Dermis microvascular lymphatic vessel endothelial cell (primary cell): ENCODE measurements at regions not wholly inside any gene's neighbourhood (a gene's known extent, or its start where the extent isn't known, plus 50 kb on each side); places are given as distances from the start of the nearest gene placed in this dataset.

Experiments
- DNase-seq, 2 donors: peaks; one replicate each; pipeline versions ENCODE4 v3.0.0 to v3.0.0-alpha.2; 2010; ENCODE audit warnings: low read depth in 2 of 2

DNA sequence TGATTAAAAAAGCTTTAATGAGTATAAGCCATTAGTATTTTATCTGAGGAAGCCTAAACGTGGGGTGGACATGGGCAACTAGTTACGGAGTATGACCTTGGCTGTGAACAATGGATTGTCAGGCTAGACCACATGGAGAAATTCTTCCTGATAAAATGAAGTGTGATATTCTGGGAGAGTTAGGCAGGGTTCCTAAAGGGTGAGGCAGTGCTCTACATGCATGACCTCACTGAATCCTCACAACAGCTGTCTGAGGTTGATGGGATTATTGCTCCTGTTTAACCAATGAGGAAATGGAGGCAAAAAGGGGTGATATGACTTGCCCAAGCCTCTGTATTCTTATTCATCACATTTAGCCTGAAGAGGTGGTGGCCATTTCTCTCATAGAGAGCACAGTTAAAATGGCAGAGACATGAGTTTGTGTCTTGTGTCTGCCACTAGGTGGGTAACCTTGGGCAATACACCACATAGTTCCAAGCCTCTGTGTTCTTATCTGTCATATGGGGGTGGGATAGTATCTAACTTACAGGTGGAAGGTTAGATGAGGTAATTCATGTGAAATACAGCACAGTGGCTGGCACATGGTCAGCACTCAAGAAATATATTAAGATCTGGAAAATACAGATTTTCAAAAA lies 96.1 kb upstream of the NR3C1 start:
- no peak for DNase-seq

DNA sequence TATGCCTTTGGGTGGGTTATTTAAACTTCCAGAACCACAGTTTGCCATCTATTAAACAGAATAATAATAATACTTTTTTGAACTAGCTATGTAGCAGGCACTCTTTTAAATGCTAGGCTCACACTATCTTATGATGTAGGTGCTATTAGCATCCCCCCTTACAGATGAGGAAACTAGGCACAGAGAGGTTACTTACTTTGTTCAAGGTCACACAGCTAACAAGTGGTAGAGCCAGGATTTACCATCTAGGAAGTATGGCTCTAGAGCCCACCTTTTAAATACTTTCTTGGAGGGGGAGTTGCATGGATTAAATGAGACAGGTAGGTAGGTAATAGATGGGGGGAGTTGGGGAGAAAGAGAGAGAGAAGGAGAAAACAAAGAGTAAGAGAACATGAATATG lies 95.3 kb upstream of the NR3C1 start:
- no peak for DNase-seq

DNA sequence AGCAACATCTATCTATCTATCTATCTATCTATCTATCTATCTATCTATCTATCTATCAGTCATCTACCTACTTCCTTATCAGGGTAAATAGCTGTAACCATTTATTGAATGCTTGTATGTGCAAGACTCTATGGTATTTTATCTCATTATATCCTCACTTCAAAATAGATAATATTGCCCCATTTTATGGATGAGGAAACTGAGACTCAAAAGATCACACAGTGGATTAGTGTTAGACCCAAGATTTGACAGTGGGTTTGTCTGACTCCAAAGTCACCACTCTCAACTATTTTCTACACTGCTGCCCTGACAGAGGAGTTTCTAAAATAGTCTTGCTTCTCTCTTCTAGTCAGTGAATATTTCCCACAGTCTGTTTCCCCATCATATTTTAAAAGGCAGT lies 94.3 kb upstream of the NR3C1 start:
- no peak for DNase-seq

DNA sequence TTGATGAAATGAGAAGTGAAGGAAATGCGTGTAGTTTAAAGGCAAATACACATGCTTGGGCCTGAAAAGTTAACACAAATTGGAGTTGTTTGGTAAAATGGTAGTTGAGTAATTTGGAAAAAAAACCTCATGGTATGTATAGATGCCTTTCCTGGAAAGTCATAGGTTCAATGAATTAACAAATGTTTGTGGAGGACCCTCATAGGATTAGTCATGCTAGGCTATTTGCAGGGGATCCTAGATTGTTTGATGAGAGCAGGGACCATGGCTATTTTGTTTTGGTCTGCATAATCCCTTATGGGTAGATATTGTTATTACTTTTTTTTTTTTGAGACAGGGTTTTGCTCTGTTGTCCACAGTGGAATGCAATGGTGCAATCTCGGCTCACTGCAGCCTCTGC lies 93.5 kb upstream of the NR3C1 start:
- no peak for DNase-seq

DNA sequence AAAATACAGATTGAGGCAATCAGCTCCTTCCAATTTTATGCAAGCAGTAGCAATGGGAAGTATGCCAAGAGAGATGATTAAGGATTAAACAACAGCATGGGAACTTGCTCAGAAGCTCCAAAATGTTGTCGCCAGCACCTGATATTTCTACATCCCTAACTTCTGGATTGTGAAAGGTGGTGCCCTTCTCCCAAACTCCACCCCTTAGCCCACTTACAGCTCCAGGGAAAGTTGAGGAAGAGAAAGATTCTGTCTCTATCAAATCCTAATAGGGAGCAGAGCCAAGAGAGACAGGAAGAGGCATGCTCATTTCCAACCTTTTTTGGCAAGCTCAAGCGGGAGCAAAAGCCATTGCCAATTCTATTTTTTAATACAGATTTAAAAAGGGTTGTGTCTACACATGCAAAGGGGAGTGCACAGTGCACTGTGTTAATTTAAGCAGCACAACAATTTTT lies 92.4 kb upstream of the NR3C1 start:
- DNase-seq: peak; percentile 41 to 43

DNA sequence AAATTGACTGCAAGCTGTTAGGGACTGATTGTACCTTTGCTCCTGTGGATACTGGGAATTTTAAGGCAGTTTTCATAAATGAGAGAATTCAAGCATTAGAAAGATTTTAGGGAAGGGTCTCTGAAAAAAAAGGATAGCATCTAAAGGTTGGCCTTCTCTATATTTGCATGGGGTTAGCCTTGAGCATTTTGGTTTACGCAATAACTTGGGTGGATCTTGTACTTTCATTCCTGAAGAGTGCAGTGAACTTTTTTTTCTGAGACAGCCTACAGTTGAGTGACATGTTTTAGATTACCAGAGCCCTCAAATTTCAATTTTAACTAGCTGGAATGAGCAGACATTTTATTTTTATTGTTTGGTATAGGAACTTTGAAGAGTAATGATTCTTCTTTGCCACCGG lies 91.6 kb upstream of the NR3C1 start:
- DNase-seq: no peak

DNA sequence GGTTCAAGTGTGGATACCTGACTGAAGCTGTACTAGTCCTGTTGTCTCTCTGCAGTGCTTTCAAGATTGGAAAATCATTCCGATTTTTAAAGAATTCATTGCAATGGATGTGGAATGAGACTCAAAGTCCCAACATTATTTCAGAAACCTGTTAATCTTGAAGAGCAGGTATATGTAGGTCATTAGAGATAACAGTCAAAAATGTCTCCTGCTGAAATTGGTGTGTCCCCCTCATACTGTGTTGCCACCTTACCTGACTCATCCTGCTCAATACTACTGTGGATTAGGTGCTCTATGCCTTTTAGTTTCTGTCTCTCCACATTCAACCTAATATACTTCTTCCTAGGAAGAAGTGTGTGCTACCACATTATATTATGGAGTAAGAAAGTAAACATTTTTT lies 91.1 kb upstream of the NR3C1 start:
- DNase-seq: no peak

DNA sequence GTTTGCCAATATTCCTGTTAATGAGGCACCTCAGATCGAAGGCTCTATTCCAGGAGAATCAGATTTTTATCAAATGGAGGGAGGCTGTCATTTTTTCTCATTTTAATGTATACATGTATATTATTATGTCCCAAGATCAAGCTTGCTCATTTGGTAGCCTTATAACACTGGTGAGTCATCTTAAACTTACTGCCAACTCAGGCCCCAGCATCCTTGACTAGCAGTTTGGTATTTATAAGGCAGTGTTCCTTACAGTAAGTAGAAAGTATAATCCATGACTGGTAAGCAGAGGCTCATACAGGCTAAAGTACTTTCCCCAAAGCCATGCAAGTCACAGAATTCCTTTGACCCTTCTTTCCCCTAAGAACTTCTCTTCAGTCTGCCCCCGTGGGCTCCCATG lies 90.7 kb upstream of the NR3C1 start:
- no peak for DNase-seq

DNA sequence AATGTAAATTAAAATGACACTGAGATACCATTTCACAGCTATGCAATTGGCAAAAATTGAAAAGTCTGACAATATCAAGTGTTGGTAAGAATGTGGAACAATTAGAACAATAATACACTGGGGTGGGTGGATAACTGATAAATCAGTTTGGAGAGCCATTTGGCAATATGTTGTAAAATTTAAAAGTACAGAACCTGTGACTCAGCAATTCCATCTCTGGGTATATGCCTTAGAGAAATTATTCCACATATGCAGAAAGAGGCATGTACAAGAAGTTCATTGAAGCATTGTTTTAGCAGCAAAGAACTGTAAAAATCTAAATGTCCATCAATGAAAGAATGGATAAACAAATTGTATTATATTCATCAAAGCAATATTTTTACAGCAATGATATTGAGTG lies 89.3 kb upstream of the NR3C1 start:
- DNase-seq: no peak

DNA sequence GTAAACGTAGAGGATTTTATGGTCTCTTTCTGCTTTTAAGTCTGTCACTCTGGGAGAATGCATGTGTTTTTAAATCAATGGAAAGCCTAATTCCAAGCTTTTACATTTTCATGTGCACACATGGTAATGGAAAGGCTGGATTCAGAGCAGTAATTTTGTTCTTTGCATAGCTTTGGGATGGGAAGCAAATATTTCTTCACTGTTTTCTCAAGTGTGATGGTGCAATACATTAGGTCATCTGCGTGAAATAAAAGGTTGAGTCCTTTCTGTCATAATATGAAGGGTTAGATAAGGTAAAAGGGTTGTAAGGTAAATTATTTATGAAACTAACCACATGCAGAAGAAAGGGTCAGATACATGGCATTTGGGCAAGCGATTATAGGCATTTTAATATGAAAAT lies 88.2 kb upstream of the NR3C1 start:
- no peak for DNase-seq

DNA sequence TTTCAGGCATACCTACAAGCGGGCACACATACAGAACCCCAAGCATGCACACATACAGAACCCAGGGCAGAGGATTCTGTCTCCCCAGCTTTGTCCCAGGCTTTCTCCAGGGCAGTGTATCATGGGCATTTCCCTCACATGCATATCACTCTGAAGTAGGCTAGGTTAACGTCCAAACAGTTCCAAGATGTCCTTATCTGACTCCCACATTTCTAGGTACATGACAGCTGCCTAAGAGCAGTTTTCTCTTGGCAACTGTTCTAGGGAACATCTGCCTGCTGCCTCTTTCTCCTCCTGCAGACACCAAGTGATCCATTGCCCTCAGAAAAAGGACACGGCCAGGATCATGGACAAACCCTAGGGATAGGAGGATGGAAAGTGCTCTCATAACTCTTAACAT lies 84.9 kb upstream of the NR3C1 start:
- no peak for DNase-seq

DNA sequence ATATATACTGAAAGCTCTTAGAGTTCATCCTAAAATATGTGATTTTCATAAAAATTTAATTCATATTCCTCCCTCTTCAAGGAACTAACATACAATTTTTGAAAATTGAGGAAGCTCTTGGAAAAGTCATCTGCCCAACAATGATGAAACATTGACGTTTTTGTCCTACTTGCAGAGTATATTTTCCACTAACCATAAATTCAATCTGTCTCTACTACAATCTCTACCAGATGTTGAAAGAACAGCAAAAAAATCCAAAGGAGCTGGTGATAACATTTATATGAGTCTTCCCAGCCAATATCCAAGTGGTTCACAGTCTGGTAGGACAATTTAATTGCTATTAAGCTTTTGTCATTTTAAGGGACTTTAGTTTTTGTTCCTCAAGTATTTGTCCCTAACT lies 81.1 kb upstream of the NR3C1 start:
- DNase-seq: no peak

DNA sequence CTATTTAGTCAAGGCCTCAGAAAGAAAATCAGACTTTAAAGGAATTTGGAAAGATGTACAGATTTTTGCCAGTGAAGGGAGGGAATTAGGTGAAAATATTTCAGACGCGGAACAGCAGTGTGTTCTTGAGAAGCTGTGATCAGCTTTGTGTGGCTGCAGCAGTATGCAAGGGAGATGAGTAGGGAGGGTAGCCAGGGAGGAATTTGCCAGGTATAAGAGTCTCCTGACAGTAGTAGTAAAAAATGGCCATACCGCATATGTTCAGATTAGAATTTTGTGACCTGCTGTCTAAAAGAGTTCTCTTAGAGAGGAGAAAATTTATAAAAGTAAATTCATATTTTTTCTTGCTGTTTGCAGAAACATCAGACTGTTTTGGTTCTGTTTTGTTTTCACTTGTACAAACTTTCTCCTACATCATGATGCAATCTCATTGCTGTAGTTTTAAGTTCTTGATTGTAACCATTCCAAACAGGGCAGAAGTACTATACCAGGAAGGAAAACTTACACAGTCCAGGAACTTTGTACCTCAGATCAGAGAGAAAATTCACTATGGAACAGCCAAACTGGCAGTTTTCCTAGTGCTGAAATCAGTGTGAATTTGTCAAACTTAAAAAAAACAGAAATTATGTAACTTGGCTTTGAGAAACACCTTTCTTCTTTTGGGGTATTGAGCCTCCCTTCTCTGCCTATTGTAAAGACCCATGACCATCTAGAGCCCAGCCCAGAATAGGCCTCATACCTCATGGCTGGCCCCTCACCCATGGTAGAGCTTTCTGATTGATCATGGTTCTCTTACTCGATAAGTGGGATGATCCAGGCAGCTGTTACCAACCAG lies 78.4 kb upstream of the NR3C1 start:
- DNase-seq: peak in 1 of 2 donors; percentile 21

DNA sequence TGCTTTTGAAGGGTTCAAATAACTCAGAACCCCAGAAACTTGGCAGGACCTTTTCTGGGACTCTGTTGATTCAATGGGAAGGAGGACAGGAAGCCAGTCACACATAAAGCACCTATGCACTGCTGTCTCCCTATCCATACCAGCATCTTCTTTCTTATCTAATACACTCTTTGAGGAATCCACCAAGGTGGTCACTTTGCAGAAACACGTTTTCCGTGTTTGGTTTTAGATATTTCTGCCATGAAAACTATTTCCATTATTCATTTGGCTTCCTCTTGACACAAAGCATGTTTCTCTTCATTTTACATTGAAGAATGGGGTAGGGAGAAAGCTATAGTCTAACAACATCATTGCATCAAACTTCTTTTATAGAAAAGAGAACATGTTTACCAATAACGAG lies 76.5 kb upstream of the NR3C1 start:
- DNase-seq: no peak

DNA sequence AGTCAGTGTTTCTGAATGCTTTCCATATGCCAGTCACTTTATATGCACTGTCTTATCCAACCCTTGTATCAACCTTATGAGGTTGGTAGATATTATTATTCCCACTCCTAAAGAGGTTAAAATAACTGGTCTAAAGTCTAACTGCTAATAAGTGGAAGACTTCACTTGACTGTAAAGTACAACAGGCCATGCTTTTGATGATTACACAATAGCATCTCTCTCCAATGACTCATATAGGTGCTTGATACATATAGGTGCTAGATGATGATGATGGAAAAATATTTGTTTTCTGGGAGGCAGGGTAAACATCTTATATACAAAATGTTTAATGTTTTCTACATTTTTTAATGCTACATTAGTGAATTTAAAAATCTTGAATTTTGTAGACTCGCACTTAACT lies 75.9 kb upstream of the NR3C1 start:
- DNase-seq: no peak

DNA sequence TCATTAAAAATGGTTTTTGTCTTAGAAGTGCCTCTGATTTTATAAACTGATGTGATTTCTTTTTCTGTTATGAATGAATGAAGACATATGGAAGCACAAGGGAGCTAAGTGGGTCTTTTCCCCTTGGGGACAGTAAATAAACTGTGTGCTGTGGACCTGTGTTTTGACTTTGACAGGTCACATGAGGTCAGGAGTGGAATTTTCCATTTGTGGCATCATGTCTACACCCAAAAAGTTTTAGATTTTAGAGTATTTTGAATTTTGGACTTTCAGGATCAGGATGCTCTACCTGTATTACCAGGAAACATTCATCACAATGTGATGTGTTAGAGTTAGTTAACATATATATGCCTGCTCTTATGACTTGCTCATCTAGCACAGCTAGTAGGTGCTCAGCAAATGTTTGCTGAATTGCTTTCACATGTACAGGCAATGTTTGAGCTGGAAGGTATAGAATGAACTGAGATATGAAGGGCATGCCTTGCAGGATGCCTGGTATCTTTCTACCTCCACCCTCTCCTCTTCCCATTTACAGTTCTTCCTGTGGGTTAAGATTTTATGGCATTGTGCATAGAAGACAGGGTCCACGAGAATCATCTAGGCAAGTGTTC lies 73.2 kb upstream of the NR3C1 start:
- DNase-seq: no peak

DNA sequence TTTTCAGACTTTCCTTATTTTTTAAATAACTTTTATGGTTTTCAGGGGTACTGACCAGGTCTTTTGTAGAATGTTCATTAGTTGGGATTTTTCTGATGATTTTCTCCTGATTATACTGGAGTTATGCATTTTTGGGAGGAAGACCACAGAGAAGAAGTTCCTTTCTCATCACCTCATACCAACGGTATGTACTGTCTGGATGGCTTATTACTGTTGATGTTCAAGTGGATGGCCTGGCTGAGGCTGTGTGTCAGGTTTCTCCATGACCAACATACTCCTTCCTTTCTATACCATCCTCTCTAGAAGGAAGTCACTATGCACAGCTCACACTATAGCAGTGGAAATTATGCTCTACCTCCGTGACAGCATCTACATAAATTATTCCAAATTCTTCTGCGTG lies 71.1 kb upstream of the NR3C1 start:
- DNase-seq: no peak

DNA sequence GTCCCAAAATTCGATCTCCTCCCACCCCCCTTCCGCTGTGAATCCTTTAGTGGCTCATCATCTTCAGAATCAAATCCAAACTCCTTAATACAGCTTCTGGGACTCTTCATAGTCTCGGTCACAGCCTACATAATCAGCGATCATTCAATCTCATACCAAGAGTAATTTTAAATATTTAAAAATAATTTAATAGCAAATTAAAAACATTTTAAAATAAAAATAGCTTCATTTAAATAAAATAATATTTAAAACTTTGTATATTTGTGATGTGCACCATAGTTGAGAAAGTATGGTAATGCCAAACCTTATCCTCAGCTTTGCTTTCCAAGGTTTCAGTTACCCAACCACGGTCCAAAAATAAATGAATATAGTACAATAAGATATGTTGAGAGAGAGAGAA lies 70.0 kb upstream of the NR3C1 start:
- no peak for DNase-seq

DNA sequence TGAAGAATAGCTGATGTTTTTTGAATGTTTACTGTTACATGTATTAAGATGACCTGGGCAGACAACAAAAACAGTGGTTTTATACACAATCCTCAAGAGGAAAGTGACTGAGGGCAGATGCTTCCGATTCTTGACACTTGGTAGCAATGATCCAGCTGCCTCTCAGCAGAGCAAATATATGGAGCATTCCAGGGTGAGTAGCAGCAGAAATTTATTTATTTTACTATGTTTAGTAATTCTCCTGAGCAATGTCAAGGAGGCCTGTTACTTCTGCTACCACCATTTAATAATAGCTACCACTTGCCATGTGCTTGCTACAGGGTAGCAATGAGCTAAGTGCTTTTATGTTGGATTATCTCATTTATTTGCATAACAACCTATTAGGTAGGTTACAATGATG lies 69.1 kb upstream of the NR3C1 start:
- no peak for DNase-seq

DNA sequence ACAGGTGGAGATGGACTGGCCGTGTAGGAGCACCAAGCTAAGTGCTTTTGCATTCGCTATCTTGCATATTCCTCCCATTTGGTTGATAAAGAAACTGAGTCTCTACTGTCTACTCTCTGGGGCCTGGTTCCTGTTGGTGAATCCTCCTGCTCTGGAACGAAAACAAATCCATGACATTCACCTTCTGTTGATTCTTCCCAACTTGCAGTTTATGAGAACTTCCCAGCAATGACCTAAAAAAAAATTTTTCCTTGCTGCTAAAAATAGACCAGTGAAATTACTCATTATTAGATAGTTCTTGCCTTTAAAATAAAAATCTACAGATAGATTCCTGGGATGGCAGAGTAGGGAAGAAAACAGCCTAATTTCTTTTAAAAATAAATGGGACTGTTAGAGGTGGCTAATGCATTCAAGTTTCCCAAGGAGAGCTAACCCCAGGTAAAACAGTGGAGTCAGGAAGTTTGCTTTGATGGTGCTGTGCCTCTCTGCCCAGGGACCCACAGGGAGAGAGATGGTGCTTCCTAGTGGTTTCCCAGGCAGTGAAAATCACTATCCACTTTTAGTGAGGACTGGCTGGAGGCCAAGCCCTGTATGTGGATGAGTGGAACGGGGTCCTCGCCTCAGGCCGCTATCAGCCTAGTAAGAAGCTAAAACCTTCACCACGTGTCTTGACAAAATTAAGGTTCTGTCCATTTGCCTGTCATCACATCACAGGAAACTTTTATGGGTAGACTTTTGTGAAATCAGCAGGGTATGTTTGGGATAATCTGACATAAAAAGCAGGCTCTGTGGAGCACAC lies 68.4 kb upstream of the NR3C1 start:
- no peak for DNase-seq

DNA sequence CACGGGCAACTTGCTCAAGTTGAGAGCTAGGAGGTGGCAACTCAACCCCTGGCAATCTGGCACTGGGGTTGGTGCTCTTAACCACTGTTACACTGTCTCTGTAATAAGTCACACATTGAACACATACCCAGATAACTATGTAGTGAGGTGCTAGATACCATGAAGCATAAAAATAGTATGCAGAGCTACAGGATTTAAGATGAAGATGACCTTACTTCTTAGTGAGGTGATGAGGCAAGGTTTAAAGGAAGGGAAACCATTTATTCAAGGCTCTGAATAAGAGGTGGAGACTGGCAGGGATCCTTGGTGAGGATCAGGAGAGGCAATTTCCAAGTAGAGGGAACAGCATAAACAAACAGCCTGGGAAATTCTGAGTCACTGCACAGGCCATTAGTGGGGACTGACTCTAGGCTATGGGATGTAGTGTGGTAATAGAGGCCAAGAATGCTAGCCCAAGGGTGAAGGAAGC lies 67.6 kb upstream of the NR3C1 start:
- DNase-seq: no peak

DNA sequence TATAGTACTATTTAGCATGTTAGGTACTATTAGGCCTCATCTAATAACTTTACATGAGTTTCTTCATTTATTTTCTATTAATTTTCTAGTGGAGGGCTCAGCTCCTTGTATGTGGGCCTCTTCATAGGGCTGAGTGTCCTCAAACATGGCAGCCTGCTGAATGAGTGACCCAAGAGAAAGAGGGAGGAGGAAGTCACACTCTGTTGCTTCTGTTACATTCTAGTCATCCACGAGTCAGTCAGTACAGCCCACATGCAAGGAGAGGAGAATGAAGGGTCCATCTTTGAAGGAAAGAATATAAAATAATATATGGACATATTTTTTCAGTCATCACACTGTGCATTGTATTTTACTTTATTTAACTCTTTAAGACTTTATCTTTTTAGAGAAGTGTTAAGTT lies 66.6 kb upstream of the NR3C1 start:
- no peak for DNase-seq
